ENCODE measurements at regions not wholly inside any gene's neighbourhood (a gene's known extent, or its start where the extent isn't known, plus 50 kb on each side); places are given as distances from the start of the nearest gene placed in this dataset.

DNA sequence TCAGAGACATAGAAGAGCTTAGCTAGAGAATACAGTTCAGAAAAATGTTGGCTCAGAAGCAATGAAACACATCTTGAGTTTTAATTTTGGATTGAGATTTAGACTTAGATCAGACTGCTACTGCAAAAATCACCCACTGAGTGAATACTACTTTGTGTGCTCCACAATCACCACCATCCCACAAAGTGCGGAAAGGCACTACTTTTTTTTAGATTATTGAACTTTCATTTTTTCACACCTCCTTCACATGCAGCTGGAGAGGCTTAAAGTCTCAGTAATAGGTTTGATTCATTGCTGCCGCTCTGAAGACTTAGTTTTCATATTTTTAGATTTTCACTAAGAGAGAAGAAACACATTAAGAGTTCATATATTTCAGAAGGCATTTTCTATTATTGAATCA lies 289.9 kb upstream of the PRR20A start:
- no peak overlapping the region for H3K4me3 Mint-ChIP-seq
- POLR2A ChIA-PET: no interaction called here
- ATAC-seq (no peak), DNase-seq (ENCODE audit: low spot score) (no peak)
- H3K9me3 Mint-ChIP-seq: no peaks in the 10 kb centered on the region
- H3K4me1 Mint-ChIP-seq: no peaks in the 10 kb centered on the region
- TF ChIP-seq CREM (CRISPR knock-in tag; IDR thresholded peaks at IDR 0.05) (no peak), OVOL2 (CRISPR knock-in tag; IDR thresholded peaks at IDR 0.05; ENCODE audit: borderline replicate concordance) (no peak), ZNF416 (CRISPR knock-in tag; IDR thresholded peaks at IDR 0.05) (no peak), FOXK1 (CRISPR knock-in tag; IDR thresholded peaks at IDR 0.05) (no peak), GTF2I (CRISPR knock-in tag; conservative IDR thresholded peaks at IDR 0.05) (no peak), TEAD1 (CRISPR knock-in tag; IDR thresholded peaks at IDR 0.05) (no peak), CREB1 (CRISPR knock-in tag; IDR thresholded peaks at IDR 0.05) (no peak), FOXP1 (CRISPR knock-in tag; IDR thresholded peaks at IDR 0.05; ENCODE audit: borderline replicate concordance) (no peak), PRRX2 (CRISPR knock-in tag; IDR thresholded peaks at IDR 0.05) (no peak), ZBTB21 (CRISPR knock-in tag; IDR thresholded peaks at IDR 0.05; ENCODE audit: borderline replicate concordance) (no peak), NR3C1 (CRISPR knock-in tag; conservative IDR thresholded peaks at IDR 0.05; ENCODE audit: low read depth) (no peak)
- TF ChIP-seq, protein P1, sequence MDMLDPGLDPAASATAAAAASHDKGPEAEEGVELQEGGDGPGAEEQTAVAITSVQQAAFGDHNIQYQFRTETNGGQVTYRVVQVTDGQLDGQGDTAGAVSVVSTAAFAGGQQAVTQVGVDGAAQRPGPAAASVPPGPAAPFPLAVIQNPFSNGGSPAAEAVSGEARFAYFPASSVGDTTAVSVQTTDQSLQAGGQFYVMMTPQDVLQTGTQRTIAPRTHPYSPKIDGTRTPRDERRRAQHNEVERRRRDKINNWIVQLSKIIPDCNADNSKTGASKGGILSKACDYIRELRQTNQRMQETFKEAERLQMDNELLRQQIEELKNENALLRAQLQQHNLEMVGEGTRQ (CRISPR knock-in tag; IDR thresholded peaks at IDR 0.05): no peak
- TF ChIP-seq, protein P2, sequence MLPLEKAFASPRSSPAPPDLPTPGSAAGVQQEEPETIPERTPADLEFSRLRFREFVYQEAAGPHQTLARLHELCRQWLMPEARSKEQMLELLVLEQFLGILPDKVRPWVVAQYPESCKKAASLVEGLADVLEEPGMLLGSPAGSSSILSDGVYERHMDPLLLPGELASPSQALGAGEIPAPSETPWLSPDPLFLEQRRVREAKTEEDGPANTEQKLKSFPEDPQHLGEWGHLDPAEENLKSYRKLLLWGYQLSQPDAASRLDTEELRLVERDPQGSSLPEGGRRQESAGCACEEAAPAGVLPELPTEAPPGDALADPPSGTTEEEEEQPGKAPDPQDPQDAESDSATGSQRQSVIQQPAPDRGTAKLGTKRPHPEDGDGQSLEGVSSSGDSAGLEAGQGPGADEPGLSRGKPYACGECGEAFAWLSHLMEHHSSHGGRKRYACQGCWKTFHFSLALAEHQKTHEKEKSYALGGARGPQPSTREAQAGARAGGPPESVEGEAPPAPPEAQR (CRISPR knock-in tag; IDR thresholded peaks at IDR 0.05): no peak
- H3K27ac Mint-ChIP-seq: no peak overlapping the region
- CTCF ChIA-PET: no interaction called here
- no peaks in the 10 kb centered on the region for H3K27me3 Mint-ChIP-seq (ENCODE audit: low read depth)
- H3K36me3 Mint-ChIP-seq: no peaks in the 10 kb centered on the region

DNA sequence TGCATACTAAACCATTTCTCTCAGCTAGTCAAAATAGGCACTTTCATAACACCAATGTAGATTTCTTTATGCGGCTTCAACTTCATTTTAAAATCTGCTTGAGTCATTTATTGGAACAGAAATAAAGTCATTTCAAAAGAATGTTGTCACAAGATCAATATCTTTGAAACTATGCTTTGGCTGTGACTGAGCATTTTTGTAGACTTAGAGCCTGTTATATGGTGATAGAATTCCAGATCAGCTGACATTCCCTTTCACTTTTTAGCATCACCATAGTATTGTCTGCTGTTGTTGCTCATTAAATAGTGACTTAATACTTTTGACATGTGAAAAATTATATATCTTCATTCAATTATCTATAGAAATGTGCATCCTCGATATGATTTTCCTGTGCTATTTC lies 279.2 kb upstream of the PRR20A start:
- H3K4me3 Mint-ChIP-seq: no peak overlapping the region
- DNase-seq (ENCODE audit: low spot score) (no peak), ATAC-seq (no peak)
- peaks cover 5% of the 10 kb centered on the region for H3K9me3 Mint-ChIP-seq
- no peaks in the 10 kb centered on the region for H3K27me3 Mint-ChIP-seq (ENCODE audit: low read depth)
- H3K4me1 Mint-ChIP-seq: peaks cover 3% of the 10 kb centered on the region; the same call in 1 of the 2 replicates
- H3K36me3 Mint-ChIP-seq: no peaks in the 10 kb centered on the region
- TF ChIP-seq, protein P3, sequence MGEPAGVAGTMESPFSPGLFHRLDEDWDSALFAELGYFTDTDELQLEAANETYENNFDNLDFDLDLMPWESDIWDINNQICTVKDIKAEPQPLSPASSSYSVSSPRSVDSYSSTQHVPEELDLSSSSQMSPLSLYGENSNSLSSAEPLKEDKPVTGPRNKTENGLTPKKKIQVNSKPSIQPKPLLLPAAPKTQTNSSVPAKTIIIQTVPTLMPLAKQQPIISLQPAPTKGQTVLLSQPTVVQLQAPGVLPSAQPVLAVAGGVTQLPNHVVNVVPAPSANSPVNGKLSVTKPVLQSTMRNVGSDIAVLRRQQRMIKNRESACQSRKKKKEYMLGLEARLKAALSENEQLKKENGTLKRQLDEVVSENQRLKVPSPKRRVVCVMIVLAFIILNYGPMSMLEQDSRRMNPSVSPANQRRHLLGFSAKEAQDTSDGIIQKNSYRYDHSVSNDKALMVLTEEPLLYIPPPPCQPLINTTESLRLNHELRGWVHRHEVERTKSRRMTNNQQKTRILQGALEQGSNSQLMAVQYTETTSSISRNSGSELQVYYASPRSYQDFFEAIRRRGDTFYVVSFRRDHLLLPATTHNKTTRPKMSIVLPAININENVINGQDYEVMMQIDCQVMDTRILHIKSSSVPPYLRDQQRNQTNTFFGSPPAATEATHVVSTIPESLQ (CRISPR knock-in tag; IDR thresholded peaks at IDR 0.05): no peak
- TF ChIP-seq, protein P4, sequence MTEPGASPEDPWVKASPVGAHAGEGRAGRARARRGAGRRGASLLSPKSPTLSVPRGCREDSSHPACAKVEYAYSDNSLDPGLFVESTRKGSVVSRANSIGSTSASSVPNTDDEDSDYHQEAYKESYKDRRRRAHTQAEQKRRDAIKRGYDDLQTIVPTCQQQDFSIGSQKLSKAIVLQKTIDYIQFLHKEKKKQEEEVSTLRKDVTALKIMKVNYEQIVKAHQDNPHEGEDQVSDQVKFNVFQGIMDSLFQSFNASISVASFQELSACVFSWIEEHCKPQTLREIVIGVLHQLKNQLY (CRISPR knock-in tag; IDR thresholded peaks at IDR 0.05): no peak
- TF ChIP-seq NFYB (CRISPR knock-in tag; conservative IDR thresholded peaks at IDR 0.05; ENCODE audit: low read depth) (no peak), GRHL2 (CRISPR knock-in tag; IDR thresholded peaks at IDR 0.05; ENCODE audit: insufficient replicate concordance, severe bottlenecking) (no peak)
- CTCF ChIA-PET: no interaction called here
- no peak overlapping the region for H3K27ac Mint-ChIP-seq
- POLR2A ChIA-PET: no interaction called here

DNA sequence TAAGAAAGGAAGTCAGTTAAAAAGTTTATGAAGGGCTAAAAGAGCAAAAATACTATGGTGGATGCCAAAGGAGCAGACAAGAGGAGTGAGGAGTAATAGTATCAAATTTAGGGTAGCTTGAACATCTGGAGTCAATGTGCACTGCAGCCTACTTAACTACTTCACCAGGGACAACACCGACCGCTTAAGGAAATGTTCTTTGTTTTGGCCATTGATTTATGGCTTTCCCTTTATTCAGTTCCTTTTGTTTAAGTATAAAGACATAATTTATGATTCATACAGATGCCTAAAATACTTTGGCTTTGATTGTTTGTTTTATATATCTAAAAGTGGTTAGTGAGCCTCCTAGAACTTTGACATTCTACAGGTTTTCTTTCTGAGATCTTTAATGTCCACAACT lies 276.3 kb upstream of the PRR20A start:
- H3K36me3 Mint-ChIP-seq: no peaks in the 10 kb centered on the region
- no peak overlapping the region for H3K27ac Mint-ChIP-seq
- H3K4me3 Mint-ChIP-seq: no peak overlapping the region
- H3K27me3 Mint-ChIP-seq (ENCODE audit: low read depth): no peaks in the 10 kb centered on the region
- CTCF ChIA-PET: no interaction called here
- POLR2A ChIA-PET: no interaction called here
- H3K9me3 Mint-ChIP-seq: no peaks in the 10 kb centered on the region
- H3K4me1 Mint-ChIP-seq: peaks cover 3% of the 10 kb centered on the region; the same call in 1 of the 2 replicates
- ATAC-seq: no peak
- DNase-seq (ENCODE audit: low spot score): no peak
- TF ChIP-seq, protein P5, sequence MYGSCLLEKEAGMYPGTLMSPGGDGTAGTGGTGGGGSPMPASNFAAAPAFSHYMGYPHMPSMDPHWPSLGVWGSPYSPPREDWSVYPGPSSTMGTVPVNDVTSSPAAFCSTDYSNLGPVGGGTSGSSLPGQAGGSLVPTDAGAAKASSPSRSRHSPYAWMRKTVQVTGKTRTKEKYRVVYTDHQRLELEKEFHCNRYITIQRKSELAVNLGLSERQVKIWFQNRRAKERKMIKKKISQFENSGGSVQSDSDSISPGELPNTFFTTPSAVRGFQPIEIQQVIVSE (CRISPR knock-in tag; IDR thresholded peaks at IDR 0.05; ENCODE audit: borderline replicate concordance): no peak
- TF ChIP-seq GRHL2 (CRISPR knock-in tag; IDR thresholded peaks at IDR 0.05; ENCODE audit: insufficient replicate concordance, severe bottlenecking) (no peak), ETV6 (CRISPR knock-in tag; IDR thresholded peaks at IDR 0.05) (no peak), MYBL2 (CRISPR knock-in tag; IDR thresholded peaks at IDR 0.05) (no peak), SOX15 (CRISPR knock-in tag; IDR thresholded peaks at IDR 0.05) (no peak), NFE2L1 (CRISPR knock-in tag; IDR thresholded peaks at IDR 0.05) (no peak), ZNF671 (CRISPR knock-in tag; IDR thresholded peaks at IDR 0.05) (no peak), GABPB1 (CRISPR knock-in tag; IDR thresholded peaks at IDR 0.05) (no peak)
- TF ChIP-seq, protein P6, sequence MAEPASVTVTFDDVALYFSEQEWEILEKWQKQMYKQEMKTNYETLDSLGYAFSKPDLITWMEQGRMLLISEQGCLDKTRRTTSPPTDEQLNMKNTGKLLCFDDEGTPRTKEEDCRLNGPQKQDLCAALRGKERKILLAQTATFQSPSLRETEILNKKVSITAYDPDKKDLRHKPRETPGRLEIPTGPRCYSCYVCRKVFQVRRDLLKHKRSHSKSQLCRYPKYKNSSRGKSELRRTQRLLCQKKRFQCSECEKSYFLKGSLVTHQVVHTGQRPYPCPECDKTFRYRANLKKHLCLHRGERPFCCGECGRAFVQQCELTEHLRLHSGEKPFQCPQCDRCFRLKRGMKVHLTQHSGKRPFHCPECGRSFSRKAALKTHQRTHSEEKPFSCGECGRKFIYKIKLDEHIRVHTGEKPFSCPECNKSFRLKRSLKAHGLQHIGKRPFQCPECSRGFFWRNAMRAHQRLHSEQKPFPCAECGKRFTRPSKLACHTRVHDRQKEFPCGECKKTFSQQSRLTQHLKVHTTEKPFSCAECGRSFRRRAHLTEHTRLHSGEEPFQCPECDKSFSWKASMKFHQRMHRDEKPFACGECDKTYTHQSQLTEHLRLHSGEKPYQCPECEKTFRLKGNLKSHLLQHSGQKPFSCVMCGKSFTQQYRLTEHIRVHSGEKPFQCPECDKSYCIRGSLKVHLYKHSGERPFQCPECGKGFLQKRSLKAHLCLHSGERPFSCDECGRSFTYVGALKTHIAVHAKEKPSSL (CRISPR knock-in tag; conservative IDR thresholded peaks at IDR 0.05): no peak
- TF ChIP-seq, protein P7, sequence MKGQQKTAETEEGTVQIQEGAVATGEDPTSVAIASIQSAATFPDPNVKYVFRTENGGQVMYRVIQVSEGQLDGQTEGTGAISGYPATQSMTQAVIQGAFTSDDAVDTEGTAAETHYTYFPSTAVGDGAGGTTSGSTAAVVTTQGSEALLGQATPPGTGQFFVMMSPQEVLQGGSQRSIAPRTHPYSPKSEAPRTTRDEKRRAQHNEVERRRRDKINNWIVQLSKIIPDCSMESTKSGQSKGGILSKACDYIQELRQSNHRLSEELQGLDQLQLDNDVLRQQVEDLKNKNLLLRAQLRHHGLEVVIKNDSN (CRISPR knock-in tag; IDR thresholded peaks at IDR 0.05): no peak
